ENCODE measurements at regions not wholly inside any gene's neighbourhood (a gene's known extent, or its start where the extent isn't known, plus 50 kb on each side); places are given as distances from the start of the nearest gene placed in this dataset.
"Not testable (repeated sequence)": the region's sequence is repeated elsewhere in the genome, so short reads cannot be mapped to it uniquely, and the experiment has no call there.

DNA sequence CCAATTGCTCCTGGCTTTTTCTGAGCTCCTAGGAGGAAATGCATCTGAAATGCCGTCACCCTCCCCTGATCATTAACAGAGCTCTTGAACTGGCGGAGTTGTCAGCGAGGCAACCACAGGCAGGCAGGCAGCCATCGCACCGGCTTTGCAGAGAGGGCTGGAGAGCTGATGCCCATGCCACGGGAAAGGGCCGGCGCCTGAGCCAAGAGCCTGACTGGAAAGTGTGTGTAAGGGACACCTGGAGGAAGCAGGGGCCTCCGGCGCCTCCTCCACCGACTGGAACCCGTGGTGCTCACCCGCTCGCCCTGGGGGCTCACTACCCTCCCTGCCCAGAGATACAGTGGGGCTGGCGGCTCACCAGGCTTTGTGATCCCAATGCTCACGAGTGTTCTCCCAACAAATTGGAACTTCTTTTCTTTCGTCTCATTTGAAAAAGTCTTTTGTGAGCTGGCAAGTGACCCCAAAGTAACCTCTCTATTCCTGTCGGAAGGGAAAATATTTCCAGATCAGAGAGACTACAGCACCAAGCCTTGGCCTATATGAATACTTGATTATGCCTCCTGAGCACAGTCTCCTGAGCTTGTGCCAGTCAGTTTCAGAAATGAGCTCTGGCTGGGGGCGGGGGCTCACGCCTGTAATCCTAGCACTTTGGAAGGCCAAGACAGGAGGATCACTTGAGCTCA lies 97.7 kb upstream of the SLC25A33 start:
- DNase-seq (ENCODE audit: low spot score), result no peak

DNA sequence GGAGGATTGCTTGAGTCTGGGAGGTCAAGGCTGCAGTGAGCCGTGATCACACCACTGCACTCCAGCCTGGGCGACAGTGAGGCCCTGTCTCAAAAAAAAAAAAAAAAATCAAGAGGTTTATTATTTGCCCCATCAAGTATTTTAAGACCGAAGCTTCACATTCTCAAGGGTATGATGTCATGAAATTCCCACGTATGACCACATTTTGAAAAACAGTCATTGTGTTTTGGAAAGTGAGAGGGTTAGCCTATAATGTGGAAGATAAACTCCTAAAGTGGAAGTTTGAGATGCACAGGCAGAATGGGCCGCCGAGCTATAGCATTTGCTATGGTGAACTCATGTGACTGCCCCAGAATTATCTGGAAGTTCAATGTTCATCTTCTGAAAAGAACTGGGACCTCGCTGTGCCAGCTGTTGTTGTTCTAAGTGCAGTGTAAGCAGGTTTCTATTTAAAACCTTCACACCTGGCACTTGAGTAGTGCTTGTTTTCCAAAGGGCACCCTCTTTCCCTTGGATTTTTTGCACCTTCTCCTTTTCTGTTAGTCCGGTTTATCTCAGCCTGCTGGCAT lies 96.9 kb upstream of the SLC25A33 start:
- no peak for DNase-seq (ENCODE audit: low spot score)

- DNase-seq (ENCODE audit: low spot score), result no peak
Measured at GRCh38 chr1:9442986-9443385, 96.3 kb upstream of the SLC25A33 start.

GRCh38 chr1:9443913-9444445 lies 95.3 kb upstream of the SLC25A33 start:
- DNase-seq (ENCODE audit: low spot score), result no peak

- no peak for DNase-seq (ENCODE audit: low spot score)
Measured at GRCh38 chr1:9444532-9444931, 94.7 kb upstream of the SLC25A33 start.

- DNase-seq (ENCODE audit: low spot score), result not testable (repeated sequence)
Measured at GRCh38 chr1:9445081-9445480, 94.2 kb upstream of the SLC25A33 start.

GRCh38 chr1:9447215-9447960 lies 91.9 kb upstream of the SLC25A33 start:
- no peak for DNase-seq (ENCODE audit: low spot score)

GRCh38 chr1:9448132-9449109 lies 90.8 kb upstream of the SLC25A33 start:
- no peak for DNase-seq (ENCODE audit: low spot score)

GRCh38 chr1:9449110-9449627 lies 90.1 kb upstream of the SLC25A33 start:
- DNase-seq (ENCODE audit: low spot score), result no peak

DNA sequence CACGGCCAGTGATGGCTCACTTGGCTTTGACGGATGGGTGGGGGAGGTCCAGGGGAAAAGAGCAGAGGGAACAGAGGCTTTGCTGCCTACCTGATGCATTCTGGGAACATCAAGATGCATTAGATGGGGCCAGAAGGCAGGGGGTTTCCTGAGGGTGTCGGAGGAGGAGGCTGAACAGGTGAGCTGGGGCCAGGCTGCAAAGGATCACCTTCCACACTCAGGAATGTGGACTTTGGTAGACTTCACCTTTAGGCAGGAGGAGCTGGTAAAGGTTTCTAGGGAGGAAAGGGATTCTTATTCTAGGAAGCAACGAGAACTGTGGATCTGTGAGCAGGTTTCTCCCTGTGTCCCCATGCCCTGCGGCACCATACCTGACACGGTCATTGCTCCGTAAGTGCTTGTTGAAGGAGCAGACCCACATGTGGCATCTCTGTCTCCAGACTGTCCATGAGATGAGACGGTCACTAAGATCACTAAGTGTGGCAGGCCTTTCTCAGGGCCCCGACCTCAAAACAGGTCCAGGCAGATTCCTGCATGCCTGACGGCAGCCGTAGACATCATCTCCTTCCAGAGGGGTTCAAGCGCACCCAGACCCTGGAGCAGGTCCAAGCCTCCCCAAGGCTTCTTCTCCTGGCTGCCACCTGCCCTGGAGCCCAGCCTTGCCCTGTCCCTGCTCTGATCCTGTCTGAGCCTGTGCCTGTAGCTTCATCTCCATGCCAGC lies 89.1 kb upstream of the SLC25A33 start:
- no peak for DNase-seq (ENCODE audit: low spot score)

- DNase-seq (ENCODE audit: low spot score), result no peak
Measured at GRCh38 chr1:9451081-9451480, 88.2 kb upstream of the SLC25A33 start.

DNA sequence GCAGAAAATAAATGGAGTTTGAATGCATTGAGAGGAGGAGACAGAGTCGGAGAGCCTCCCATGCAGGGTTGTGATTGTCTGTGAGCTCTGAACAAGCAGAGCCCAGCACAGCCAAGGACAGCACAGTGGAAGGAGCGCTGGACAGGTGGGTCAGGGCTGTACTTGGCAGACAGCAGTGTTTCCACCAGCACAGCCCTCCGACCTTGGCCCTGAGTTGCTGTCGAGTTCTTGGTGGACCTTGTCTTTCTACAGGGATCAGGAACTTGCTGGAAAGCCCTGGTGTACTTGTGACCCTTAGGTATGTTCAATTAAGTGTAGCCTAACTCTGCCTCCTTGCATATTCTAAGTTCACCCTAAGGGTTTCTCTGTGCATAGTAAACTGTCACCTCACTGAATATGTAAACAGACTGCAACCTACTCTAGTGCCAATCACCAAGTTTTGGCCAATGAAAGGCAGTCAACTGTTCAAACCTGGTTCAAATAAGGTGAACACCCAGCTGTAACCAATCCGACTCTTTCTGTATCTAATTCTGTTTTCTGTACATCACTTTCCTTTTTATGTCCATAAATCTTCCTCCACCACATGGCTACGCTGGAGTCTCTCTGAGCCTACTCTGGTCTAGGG lies 86.6 kb upstream of the SLC25A33 start:
- DNase-seq (ENCODE audit: low spot score), result no peak

DNA sequence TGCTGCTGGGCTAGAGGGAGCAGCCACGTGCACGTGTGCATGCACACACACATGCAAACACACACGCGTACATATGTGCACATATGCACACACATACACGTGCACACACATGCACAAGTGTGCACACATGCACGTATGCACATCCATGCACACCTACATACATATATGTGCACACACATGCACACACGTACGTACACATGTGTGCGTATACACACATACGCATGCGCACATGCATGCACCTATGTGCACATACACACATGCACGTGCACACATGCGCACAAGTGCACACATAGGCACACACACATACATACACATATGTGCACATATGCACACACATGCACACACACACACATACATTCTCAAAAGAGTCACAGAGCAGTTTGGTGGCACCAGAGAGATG lies 85.9 kb upstream of the SLC25A33 start:
- no peak for DNase-seq (ENCODE audit: low spot score)

DNA sequence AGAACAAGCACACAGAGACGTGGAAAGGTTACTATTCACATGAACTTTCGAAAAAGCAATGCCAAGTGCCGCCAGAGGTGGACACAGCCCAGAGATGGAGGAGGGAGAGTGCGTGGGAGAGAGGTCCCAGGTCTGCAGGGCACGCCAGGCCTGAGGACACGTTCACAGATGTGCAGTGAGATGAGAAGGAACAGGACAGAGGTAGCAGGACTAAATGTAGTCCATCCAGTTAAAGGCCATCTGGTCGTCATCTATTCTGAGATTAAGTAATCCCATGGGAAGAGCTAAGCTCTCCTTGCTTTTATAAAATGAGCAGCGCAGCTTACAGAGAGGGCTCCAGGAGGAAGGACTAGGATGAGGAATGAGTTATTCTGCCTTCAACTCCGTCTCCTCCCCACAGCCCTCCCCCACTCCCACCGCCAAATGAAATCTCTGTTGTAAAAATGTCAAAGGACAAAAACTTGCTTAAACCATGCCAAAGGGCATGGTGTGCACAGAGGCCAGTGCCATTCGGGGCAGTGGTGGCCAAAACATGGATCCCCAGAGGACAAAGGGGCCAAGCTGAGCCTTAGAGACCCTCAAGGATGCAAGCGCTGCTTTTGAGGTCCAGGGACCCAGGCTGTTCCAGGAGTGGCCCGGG lies 85.4 kb upstream of the SLC25A33 start:
- DNase-seq (ENCODE audit: low spot score), result no peak

GRCh38 chr1:9454494-9455066 lies 84.7 kb upstream of the SLC25A33 start:
- DNase-seq (ENCODE audit: low spot score), result no peak

DNA sequence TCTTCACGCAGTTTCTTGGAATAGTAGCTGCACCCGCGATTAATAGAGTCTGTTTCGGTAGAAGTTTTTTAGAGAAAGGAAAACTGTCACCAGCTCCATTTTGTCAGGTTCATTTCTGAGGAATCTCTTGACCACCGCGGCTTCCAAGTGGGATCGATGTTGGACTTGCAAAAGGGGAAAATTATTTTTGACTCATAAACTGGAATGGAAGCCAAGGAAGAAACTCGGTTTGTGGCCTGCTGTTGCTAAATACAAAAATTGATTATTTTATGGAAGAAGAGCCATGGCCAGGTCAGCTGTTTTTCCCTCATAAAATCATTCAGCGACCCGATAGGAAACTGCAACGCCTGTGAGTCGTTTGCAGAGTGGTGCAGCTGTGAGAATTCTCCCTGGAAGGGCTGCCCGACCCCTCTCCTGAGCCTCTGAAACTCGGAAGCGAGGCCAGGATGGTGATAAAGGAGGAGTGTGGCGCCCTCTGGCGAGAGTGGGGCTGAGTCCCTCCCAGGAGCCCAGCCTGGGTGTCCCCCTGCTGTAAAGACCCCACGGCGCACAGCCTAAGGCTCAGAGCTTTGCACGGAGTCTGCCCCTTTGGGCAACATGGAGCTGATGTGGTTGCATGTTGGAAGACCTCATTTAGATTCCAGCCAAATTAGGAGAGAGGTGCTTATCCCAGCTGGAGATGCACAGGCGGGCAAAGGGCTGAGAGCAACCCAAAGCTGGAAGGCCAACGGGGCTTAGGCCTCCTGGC lies 83.6 kb upstream of the SLC25A33 start:
- DNase-seq (ENCODE audit: low spot score), result peak; percentile 70

GRCh38 chr1:9456833-9457232 lies 82.4 kb upstream of the SLC25A33 start:
- no peak for DNase-seq (ENCODE audit: low spot score)

GRCh38 chr1:9459816-9460407 lies 79.4 kb upstream of the SLC25A33 start:
- DNase-seq (ENCODE audit: low spot score), result no peak

All from ureter (tissue), 1 donor.